ENCODE measurements at regions not wholly inside any gene's neighbourhood (a gene's known extent, or its start where the extent isn't known, plus 50 kb on each side); places are given as distances from the start of the nearest gene placed in this dataset.

GRCh38 chr13:109363431-109363830 is 423.0 kb downstream of the IRS2 start:
- H3K4me1 Mint-ChIP-seq (ENCODE audit: low read depth): no peaks in the 10 kb centered on the region
- DNase-seq (ENCODE audit: low spot score): no peak
- H3K4me3 Mint-ChIP-seq (ENCODE audit: unreplicated experiment): no peak overlapping the region
- no peak overlapping the region for H3K27ac Mint-ChIP-seq (ENCODE audit: unreplicated experiment)
- TF ChIP-seq CTCF (IDR thresholded peaks at IDR 0.05): no peak
- peaks cover 4% of the 10 kb centered on the region for H3K9me3 Mint-ChIP-seq (ENCODE audit: low read depth)
- no peaks in the 10 kb centered on the region for H3K27me3 Mint-ChIP-seq (ENCODE audit: low read depth)
- peaks cover 2% of the 10 kb centered on the region for H3K36me3 Mint-ChIP-seq (ENCODE audit: low read depth)

- Mint-ChIP-seq H3K27me3 (ENCODE audit: low read depth) (no peaks in the 10 kb centered on the region), H3K9me3 (ENCODE audit: low read depth) (peaks cover 4% of the 10 kb centered on the region), H3K4me3 (ENCODE audit: unreplicated experiment) (no peak overlapping the region), H3K36me3 (ENCODE audit: low read depth) (peaks cover 2% of the 10 kb centered on the region), H3K27ac (ENCODE audit: unreplicated experiment) (no peak overlapping the region), H3K4me1 (ENCODE audit: low read depth) (no peaks in the 10 kb centered on the region)
- TF ChIP-seq CTCF (IDR thresholded peaks at IDR 0.05): no peak
- no peak for DNase-seq (ENCODE audit: low spot score)
These were observed 423.8 kb downstream of the IRS2 start for GRCh38 chr13:109362616-109363015.

DNA sequence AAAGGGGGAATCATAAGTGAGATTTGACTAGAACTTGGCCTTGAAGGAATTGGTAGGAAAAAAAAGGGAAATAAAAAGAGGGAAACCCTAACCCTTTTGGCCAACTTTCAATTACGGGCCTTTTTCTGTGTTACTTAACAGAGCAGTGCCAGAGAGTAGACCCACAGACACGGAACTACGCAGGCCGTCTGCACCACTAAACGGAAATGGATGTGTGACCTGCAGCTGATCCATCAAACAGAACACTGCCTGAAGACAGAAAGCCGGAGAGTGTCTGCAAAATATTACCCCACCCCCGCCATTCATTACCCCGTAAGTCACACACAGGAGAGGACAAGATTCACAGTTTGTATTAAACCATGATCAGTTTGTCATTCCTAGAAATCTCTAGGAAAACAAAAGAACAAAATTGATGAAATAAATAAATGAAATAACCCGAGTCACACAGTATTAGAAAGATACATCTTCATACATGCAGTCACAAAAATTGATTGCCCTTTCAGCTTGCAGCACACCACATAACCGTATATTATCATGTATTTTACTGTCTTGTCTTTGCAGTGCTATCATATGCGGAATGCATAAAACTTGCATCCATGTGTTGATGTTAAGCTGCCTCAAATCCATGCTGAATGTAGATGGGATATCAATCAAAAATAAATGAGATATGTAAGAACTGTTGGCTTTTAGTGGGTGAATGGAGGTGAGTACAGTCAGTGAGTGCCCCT is 424.7 kb downstream of the IRS2 start:
- Mint-ChIP-seq H3K36me3 (ENCODE audit: low read depth) (peaks cover 2% of the 10 kb centered on the region), H3K27ac (ENCODE audit: unreplicated experiment) (no peak overlapping the region), H3K4me3 (ENCODE audit: unreplicated experiment) (no peak overlapping the region), H3K4me1 (ENCODE audit: low read depth) (no peaks in the 10 kb centered on the region), H3K9me3 (ENCODE audit: low read depth) (peaks cover 4% of the 10 kb centered on the region), H3K27me3 (ENCODE audit: low read depth) (no peaks in the 10 kb centered on the region)
- DNase-seq (ENCODE audit: low spot score): no peak
- TF ChIP-seq CTCF (IDR thresholded peaks at IDR 0.05): no peak

- no peak overlapping the region for H3K4me3 Mint-ChIP-seq (ENCODE audit: unreplicated experiment)
- DNase-seq (ENCODE audit: low spot score): no peak
- H3K27me3 Mint-ChIP-seq (ENCODE audit: low read depth): no peaks in the 10 kb centered on the region
- H3K4me1 Mint-ChIP-seq (ENCODE audit: low read depth): no peaks in the 10 kb centered on the region
- no peak overlapping the region for H3K27ac Mint-ChIP-seq (ENCODE audit: unreplicated experiment)
- H3K36me3 Mint-ChIP-seq (ENCODE audit: low read depth): no peaks in the 10 kb centered on the region
- no peaks in the 10 kb centered on the region for H3K9me3 Mint-ChIP-seq (ENCODE audit: low read depth)
- no peak for TF ChIP-seq CTCF (IDR thresholded peaks at IDR 0.05)
These were observed 428.5 kb downstream of the IRS2 start for GRCh38 chr13:109357751-109358471.

DNA sequence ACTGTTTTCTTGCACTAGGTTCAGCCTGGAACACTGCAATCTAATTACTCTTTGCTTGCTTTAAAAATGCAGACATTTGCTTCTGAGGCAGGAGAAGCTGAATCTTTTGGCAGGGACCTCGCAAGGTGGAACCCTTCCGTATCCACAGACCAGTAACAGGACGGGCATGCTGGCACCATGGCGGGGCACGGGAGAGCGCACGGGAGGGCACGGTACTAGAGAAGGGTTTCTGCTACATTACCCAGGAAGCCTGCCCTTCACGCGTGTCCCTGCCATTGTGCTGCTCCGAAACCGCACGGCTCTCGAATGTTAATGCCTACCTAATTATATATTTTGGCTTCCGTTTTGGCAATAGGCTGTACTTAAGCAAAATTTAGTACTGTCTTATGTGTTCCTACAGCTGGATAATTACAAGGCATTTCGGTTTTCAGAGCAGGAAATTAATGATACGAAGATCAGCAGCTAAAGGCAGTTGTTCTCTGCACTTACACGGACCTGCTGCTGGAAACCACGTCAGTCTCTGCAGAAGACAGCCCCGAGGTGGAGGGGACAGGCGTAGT is 430.4 kb downstream of the IRS2 start:
- Mint-ChIP-seq H3K36me3 (ENCODE audit: low read depth) (no peaks in the 10 kb centered on the region), H3K27ac (ENCODE audit: unreplicated experiment) (no peak overlapping the region)
- no peak for TF ChIP-seq CTCF (IDR thresholded peaks at IDR 0.05)

More for the DNA sequence above, 430.4 kb downstream of the IRS2 start:
- Mint-ChIP-seq H3K4me3 (ENCODE audit: unreplicated experiment) (no peak overlapping the region), H3K9me3 (ENCODE audit: low read depth) (no peaks in the 10 kb centered on the region), H3K4me1 (ENCODE audit: low read depth) (no peaks in the 10 kb centered on the region), H3K27me3 (ENCODE audit: low read depth) (no peaks in the 10 kb centered on the region)
- DNase-seq (ENCODE audit: low spot score): no peak
